NCI-H748 (cell line): ENCODE measurements at regions not wholly inside any gene's neighbourhood (a gene's known extent, or its start where the extent isn't known, plus 50 kb on each side); places are given as distances from the start of the nearest gene placed in this dataset.

Experiments
- DNase-seq: peaks from one replicate; lab custom pipeline; 2025; ENCODE audit not compliant: unreplicated experiment; lab: John Stamatoyannopoulos, UW

GRCh38 chr22:27157666-27158370 is 500.4 kb downstream of the MIAT start:
- peak; percentile 14 for DNase-seq

GRCh38 chr22:27159016-27159415 is 501.6 kb downstream of the MIAT start:
- no peak for DNase-seq

- DNase-seq: no peak
These were observed 502.4 kb downstream of the MIAT start for GRCh38 chr22:27159716-27160295.

- DNase-seq: peak; percentile 82
These were observed 506.1 kb downstream of the MIAT start for GRCh38 chr22:27163162-27164137.

- no peak for DNase-seq
These were observed 507.6 kb downstream of the MIAT start for GRCh38 chr22:27164781-27165503.

- no peak for DNase-seq
These were observed 511.3 kb downstream of the MIAT start for GRCh38 chr22:27168681-27169080.

- no peak for DNase-seq
These were observed 513.1 kb downstream of the MIAT start for GRCh38 chr22:27170491-27170890.

GRCh38 chr22:27171212-27171611 is 513.8 kb downstream of the MIAT start:
- no peak for DNase-seq

GRCh38 chr22:27173530-27173929 is 516.1 kb downstream of the MIAT start:
- DNase-seq: no peak

GRCh38 chr22:27175021-27175838 is 517.8 kb downstream of the MIAT start:
- DNase-seq: no peak

GRCh38 chr22:27175974-27176373 is 518.6 kb downstream of the MIAT start:
- DNase-seq: no peak

- DNase-seq: no peak
These were observed 521.8 kb downstream of the MIAT start for GRCh38 chr22:27179161-27179560.

- no peak for DNase-seq
These were observed 524.1 kb downstream of the MIAT start for GRCh38 chr22:27181537-27181936.

GRCh38 chr22:27183474-27183873 is 526.1 kb downstream of the MIAT start:
- DNase-seq: no peak

- DNase-seq: no peak
These were observed 527.8 kb downstream of the MIAT start for GRCh38 chr22:27185099-27185709.

- DNase-seq: no peak
These were observed 528.4 kb downstream of the MIAT start for GRCh38 chr22:27185760-27186302.

GRCh38 chr22:27186643-27187042 is 529.3 kb downstream of the MIAT start:
- no peak for DNase-seq

GRCh38 chr22:27192135-27192829 is 534.9 kb downstream of the MIAT start:
- DNase-seq: no peak

GRCh38 chr22:27193215-27193614 is 535.8 kb downstream of the MIAT start:
- no peak for DNase-seq
